Heart right ventricle (tissue), 16 donors: ENCODE measurements at regions not wholly inside any gene's neighbourhood (a gene's known extent, or its start where the extent isn't known, plus 50 kb on each side); places are given as distances from the start of the nearest gene placed in this dataset.

ENCODE experiments used
- ATAC-seq, 8 donors: fragments of 200-7000 bp; cut with Tn5 transposase; one replicate each; pipeline ENCODE4 v1.9.1; 2020; ENCODE audit warnings: mild to moderate bottlenecking in 8 of 8, moderate library complexity in 8 of 8, moderate number of reproducible peaks in 1 of 8
- DNase-seq, 2 donors: peaks; one replicate each; pipeline ENCODE4 v3.0.0-alpha.2; 2020
- H3K27ac ChIP-seq, 10 donors: fragments of 200-600 bp; sonication (generic) in 2 of 10; one replicate each; pipeline versions ENCODE4 v1.5.0 to v1.8.0; 2020 to 2022; ENCODE audit warnings: mild to moderate bottlenecking in 3 of 10
- H3K27me3 ChIP-seq, 7 donors: fragments of 200-600 bp; one replicate each; pipeline ENCODE4 v1.8.0; 2021 to 2022; ENCODE audit warnings: mild to moderate bottlenecking in 2 of 7
- H3K36me3 ChIP-seq, 9 donors: fragments of 200-600 bp; sonication (generic) in 1 of 9; one replicate each; pipeline versions ENCODE4 v1.5.0 to v1.8.0; 2020 to 2022; ENCODE audit warnings: mild to moderate bottlenecking in 2 of 9
- H3K4me1 ChIP-seq, 9 donors: fragments of 200-600 bp; sonication (generic) in 1 of 9; one replicate each; pipeline versions ENCODE4 v1.5.0 to v1.8.0; 2020 to 2022; ENCODE audit warnings: mild to moderate bottlenecking in 4 of 9
- H3K4me3 ChIP-seq, 10 donors: fragments of 200-600 bp; sonication (generic) in 2 of 10; one replicate each; pipeline versions ENCODE4 v1.5.0 to v1.8.0; 2020 to 2022; ENCODE audit warnings: mild to moderate bottlenecking in 7 of 10, moderate library complexity in 2 of 10
- H3K9me3 ChIP-seq, 11 donors: fragments of 200-600 bp in 10 of 11; sonication (generic) in 2 of 11; one replicate each; pipeline versions ENCODE4 v1.5.0 to v1.8.0; 2013 to 2022; ENCODE audit warnings: mild to moderate bottlenecking in 2 of 11, control low read depth in 1 of 11, moderate library complexity in 1 of 11
- CTCF ChIP-seq, 9 donors: fragments of 200-600 bp; sonication (generic) in 2 of 9; IDR thresholded peaks; one replicate each; pipeline versions ENCODE4 v1.5.0 to v1.8.0; 2021 to 2022; ENCODE audit warnings: antibody characterized with exemption in 9 of 9, mild to moderate bottlenecking in 5 of 9, moderate library complexity in 1 of 9
- WGBS, 2 donors: extraction: QIAGEN DNeasy Blood & Tissue Kit; methylation state at CpG; one replicate each; pipeline ENCODE4 v1.1.7; 2013; ENCODE audit warnings: inconsistent platforms in 1 of 2; 5-methylcytosine and 5-hydroxymethylcytosine counted together
- intact Hi-C, 10 donors: fragments of 100-400 bp; cut with DNase I; formaldehyde crosslinking; loops; one replicate each; pipeline versions ENCODE4 v1.11.1 to v1.14.2; 2022
- donor health status: Arrhythmogenic right ventricular cardiomyopathy.
- donor health status: ischemic (EF 13 %, LVEDD 7.1; RV severe dilation, severe dysfunction).
- donor health status: healthy with polysubstance abuse.
- donor health status: DM: no; HTN: yes; CAD: no.
- donor health status: DM: no; HTN: no; CAD: no.
- donor health status: ischemic (EF 25% LVEDD 6.9; RV normal size, moderate dysfunction).
- donor health status: ischemic (EF 25% LVEDD 5.7; RV mildly dilated, moderate dysfunction).
- donor health status: healthy.
- donor health status: DM: yes; HTN: yes; CAD: no.
- donor health status: Ischemic cardiomyopathy.
- donor health status: ischemic (EF 35%, LVEDD 5.7; RV mildly dilated, moderate dysfunction).
- donor health status: nonischemic (EF 11% LVEDD 7.7; RV severe dilation, severe dysfunction).
- donor health status: DM: yes; HTN: yes; CAD: no.
- donor health status: PGD.
- donor health status: ischemic (EF 29% LVEDD 5.4; RV normal size, mild dysfunction).
- donor health status: nonischemic (EF 23%, LVEDD 6.1; RV moderate dilation, normal function).

DNA sequence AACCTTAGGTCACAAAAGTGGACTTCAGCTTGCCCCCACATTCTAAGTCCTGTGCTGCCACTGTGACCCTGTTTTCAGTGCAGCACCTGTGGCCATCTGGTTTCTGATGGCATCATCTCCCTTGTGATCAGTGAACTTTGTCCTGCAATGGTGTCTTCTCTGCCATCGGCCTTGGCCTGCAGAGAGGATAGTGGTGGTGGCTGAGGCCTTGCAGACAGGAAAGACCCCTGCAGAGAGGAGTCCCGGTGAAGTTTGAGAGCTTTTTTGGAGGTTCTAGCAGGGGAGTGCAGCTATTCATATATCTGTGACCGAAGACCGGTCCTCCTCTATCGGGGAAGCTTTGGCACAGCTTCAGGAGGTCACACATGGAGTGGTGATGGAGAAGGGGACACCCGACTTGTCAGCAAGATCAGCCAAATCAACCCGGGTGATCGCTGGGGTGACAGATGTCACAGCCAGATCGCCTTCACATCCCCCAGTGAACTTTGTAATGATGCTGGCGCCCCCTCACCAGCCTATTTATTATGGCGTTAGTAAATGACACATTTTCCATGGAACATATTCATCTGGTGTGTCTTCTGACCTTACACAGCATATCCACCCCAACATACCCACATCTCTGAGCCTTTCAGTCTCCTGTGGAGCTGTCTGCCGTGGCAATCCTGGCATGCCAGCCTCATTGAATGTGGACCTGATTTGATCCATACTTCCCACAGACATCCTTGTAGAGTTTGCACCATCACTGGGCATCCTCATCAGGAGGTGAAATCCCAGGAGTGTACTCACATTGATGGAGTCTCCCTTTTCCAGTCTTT lies 136.1 kb downstream of the PAPOLA start:
- no peak for ATAC-seq
- DNase-seq: no peak
- H3K27me3 ChIP-seq: no peaks in the 10 kb centered on the region
- no peak overlapping the region for H3K4me3 ChIP-seq
- no peaks in the 10 kb centered on the region for H3K4me1 ChIP-seq
- H3K27ac ChIP-seq: no peak overlapping the region
- 83 to 84% methylated on average over 12 of the region's 12 CpGs for WGBS, 2 donors
- H3K36me3 ChIP-seq: no peaks in the 10 kb centered on the region
- no peak for TF ChIP-seq CTCF (IDR thresholded peaks at IDR 0.05)
- no peaks in the 10 kb centered on the region for H3K9me3 ChIP-seq
- intact Hi-C loops: no loop called here

DNA sequence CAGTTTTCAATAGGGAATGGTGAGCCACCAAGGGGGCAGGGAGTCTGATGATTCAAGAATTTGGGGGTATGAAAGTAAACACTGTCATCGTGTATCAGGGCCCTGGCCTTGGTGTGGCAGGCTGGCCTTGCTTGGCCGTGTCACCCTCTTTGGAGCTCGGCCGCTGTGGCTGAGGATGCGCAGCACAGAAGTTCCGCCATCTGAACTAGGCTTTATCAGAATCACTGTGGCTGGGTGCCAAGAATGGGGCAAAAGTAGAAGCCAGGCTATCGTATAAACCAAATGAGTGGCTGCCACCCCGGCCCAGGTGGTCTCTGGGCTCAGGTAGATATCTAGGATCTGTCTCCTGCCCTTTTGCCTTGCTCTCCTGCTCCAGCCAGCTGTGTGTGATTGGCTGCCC lies 137.4 kb downstream of the PAPOLA start:
- intact Hi-C loops: no loop called here
- Histone ChIP-seq H3K4me1 (no peaks in the 10 kb centered on the region), H3K27ac (no peak overlapping the region), H3K9me3 (no peaks in the 10 kb centered on the region), H3K36me3 (no peaks in the 10 kb centered on the region), H3K27me3 (no peaks in the 10 kb centered on the region), H3K4me3 (no peak overlapping the region)
- DNase-seq: no peak
- no peak for TF ChIP-seq CTCF (IDR thresholded peaks at IDR 0.05)
- ATAC-seq: no peak
- WGBS, 2 donors: 84% methylated on average over 8 of the region's 8 CpGs

DNA sequence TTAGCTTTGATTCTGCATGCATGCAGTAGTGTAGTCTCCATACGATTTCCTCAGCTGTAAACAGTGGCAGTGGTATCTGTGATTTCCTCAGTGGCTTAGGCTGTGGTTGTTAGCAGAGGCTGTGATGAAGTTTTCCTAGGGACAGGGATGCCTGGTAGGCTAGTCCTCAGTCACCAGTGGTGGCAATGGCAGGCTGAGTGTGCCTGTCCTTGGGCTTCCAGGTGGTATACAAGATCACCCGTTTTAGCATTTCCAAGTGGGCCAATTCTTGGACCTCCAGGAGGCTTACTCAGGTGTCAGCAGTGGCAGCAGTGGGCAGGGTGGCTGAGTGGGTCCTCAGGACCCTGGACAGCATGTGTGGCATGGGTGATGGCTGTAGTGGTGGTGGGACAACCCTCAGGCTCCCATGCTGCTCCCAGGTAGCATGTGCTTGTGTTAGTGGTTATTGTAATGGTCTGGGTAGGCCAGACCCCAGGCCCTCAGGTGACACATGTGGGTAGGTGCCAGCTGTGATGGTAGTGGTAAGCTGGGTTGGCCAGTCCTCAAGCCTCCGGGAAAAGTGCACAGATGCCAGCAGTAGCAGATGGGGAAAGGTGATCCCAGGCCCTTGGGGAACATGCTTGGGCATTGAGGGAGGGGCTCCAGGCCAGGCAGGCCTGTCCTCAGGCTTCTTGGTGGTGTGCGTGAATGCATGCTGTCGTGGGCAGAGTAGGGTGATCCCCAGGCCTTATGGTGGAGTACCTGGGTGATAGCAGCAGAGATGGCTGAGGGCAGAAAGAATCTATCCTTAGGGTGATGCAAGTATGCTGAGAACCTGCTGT lies 146.5 kb downstream of the PAPOLA start:
- Histone ChIP-seq H3K36me3 (no peaks in the 10 kb centered on the region), H3K27me3 (no peaks in the 10 kb centered on the region), H3K4me3 (no peak overlapping the region), H3K9me3 (peaks cover 0 to 26% (median 10%) of the 10 kb centered on the region in 11 donors), H3K27ac (no peak overlapping the region), H3K4me1 (no peaks in the 10 kb centered on the region)
- 66 to 83% methylated on average over 5 of the region's 5 CpGs for WGBS, 2 donors
- intact Hi-C loops: no loop called here
- ATAC-seq: no peak
- no peak for TF ChIP-seq CTCF (IDR thresholded peaks at IDR 0.05)
- DNase-seq: no peak

- no peak overlapping the region for H3K4me3 ChIP-seq
- H3K9me3 ChIP-seq: peaks cover 0 to 26% (median 10%) of the 10 kb centered on the region in 11 donors
- ATAC-seq (no peak), DNase-seq (no peak)
- no peaks in the 10 kb centered on the region for H3K27me3 ChIP-seq
- no peak overlapping the region for H3K27ac ChIP-seq
- intact Hi-C loops: no loop called here
- H3K36me3 ChIP-seq: no peaks in the 10 kb centered on the region
- 75% methylated on average over 2 of the region's 2 CpGs for WGBS, 2 donors
- no peak for TF ChIP-seq CTCF (IDR thresholded peaks at IDR 0.05)
- H3K4me1 ChIP-seq: no peaks in the 10 kb centered on the region
Observed at GRCh38 chr14:96649327-96649601, 147.1 kb downstream of the PAPOLA start.
